HG03039 (cell line): ENCODE measurements at regions not wholly inside any gene's neighbourhood (a gene's known extent, or its start where the extent isn't known, plus 50 kb on each side); places are given as distances from the start of the nearest gene placed in this dataset.

Source experiments
- ATAC-seq: cut with Tn5 transposase; IDR thresholded peaks from one replicate; pipeline ENCODE4 v1.9.1; 2021; ENCODE audit warnings: mild to moderate bottlenecking, moderate library complexity; ENCODE audit not compliant: unreplicated experiment

DNA sequence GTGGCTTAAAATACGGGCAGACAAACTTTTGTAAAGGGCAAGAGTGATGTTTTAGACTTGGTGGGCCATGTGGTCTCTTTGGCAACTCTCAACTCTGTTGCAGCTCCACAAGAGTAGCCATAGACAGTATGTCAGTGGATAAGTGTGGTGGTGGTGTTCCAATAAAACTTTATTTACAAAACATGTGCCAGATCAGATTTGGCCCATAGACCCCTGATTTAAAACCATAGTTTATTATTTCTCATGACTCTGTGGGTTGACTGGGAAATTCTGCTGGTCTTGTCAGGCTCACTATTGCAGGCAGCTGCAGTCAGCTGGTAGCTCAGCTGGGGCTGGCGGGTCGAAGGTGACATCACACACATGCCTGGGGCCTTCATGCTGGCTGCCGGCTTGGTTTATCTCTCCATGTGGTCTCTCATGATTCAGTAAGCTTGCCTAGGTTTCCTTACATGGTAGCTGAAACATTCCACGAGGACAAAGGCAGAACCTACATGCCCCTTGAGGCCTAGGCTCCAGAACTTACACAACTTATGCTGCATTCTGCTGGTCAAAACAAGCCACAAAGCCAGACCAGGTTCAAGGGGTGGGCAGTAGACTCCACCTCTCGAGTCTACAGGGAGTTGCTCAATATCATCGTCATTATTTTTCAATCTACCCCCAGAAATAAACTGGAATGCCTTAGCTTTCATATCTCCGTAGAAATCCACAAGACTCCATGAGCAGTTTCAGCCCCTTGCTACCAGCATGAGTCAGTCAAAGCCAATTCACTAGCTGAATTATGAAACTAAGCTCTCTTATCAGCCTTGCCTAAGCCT lies 245.7 kb downstream of the WDR11 start:
- ATAC-seq: no peak

- no peak for ATAC-seq
Measured at GRCh38 chr10:121098211-121098610, 247.0 kb downstream of the WDR11 start.

DNA sequence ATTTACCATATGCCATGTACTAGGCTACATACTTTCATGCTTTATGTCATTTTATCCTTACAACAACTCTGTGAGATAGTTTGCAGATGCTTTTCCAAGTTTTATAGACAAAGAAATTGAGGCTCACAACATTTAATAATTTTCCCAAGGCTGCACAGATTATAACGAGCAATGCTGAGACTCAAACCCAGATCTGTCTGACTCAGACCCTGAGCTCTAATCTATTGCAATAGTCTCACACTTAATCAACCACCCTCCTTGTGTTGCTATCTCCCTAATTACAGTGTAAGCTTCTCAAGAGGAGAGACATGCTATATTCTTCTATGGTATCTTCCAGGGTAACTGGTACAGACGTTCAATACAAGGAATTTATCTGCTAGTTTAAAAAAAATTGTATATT lies 247.6 kb downstream of the WDR11 start:
- no peak for ATAC-seq

- no peak for ATAC-seq
Measured at GRCh38 chr10:121099181-121099580, 248.0 kb downstream of the WDR11 start.

DNA sequence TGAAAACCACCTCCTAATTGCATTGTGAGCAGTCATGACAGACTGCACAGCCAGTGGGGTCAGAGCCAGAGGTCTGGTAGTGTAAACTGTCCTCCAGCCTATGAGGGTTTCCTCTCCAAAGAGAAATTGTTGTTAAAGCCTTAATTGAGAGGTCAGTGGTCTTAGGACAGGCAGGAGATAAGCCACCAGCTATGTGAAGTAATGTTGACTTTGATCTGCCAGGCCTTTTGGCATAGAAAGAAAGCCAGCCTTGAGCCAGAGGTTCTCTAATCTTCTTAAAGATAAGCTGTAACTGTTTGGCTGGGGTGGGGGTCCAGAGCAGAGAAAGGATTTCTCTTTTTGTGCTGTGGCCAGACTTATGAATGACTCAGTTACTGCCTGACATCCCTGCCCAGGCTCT lies 248.4 kb downstream of the WDR11 start:
- ATAC-seq: no peak

DNA sequence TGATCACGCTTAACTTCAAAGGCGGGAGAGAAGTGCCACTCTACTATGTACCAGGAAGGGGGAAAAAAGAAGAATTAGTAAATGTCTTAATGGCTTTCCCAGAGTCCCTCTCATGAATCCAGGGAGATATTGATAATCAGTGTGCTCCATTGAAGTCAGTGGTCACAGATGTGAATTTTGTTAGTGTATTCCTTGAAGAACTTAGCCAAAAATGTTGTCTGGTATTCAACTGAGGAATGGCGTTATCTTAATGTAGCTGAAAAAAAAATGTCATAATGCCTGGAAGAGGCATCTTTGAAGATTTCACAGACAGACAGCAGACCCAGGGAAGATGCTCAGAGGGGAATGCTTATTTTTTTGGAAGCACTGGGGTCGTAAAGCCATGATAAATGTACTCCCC lies 250.4 kb downstream of the WDR11 start:
- no peak for ATAC-seq

- ATAC-seq: no peak
Measured at GRCh38 chr10:121102706-121103105, 251.5 kb downstream of the WDR11 start.

- ATAC-seq: no peak
Measured at GRCh38 chr10:121104476-121105111, 253.4 kb downstream of the WDR11 start.

DNA sequence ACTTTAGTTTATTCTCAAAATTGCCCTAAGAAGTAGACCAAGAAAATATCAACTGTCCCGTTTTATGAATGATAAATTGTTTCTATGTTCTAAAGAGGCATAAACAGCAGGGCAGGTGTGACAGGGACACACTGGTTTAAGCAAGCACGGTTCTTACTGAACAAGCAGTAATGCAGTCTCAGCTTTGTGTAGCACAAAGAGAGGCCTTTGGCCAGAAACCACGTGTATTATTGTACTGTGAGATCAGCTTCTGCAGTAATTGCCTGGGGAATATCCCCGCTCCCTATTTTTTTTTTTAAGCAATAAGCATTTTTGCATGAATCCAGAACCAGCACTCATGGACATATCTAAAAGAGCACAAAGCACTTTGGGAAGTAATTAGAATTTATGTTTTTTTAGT lies 255.4 kb downstream of the WDR11 start:
- no peak for ATAC-seq

- no peak for ATAC-seq
Measured at GRCh38 chr10:121108051-121108450, 256.9 kb downstream of the WDR11 start.

DNA sequence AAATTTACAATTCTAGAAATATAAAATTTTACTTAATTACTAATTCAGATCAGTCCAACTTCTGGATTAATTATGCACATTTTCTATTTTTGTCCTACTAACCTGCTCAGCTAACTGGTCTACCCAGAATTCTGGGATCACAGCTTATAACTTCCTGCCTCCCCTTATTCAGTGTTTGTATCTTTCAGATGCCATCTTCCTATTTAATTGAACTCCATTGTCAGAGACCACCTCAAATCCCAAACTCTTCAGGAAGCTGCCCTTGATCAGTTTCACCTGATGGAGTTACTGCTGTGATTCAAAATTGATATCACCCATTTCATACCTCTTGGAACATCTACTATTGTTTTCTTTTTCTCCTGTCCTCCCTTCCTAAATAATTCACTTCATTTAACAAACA lies 259.2 kb downstream of the WDR11 start:
- no peak for ATAC-seq

DNA sequence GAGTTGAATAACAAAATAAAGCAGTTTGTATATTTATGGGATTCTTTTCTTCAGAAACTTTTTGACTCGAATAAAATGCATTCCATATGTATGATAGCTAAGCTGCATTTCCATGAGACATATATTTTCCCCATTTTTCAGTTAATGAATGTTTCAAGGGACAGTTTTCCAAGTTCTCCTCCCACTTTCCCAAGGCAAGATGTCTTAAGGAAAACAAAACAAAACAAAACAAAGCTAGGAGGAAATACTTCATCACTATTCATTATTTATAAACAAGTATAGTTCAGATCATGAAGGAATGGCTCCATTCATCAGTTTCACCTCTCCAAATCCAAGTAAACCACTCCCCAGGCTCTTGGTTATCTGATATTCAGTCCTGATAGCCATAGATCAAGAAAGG lies 261.0 kb downstream of the WDR11 start:
- ATAC-seq: no peak

- no peak for ATAC-seq
Measured at GRCh38 chr10:121112579-121113384, 261.6 kb downstream of the WDR11 start.

- ATAC-seq: no peak
Measured at GRCh38 chr10:121113385-121113696, 262.2 kb downstream of the WDR11 start.

- no peak for ATAC-seq
Measured at GRCh38 chr10:121113911-121114310, 262.7 kb downstream of the WDR11 start.

GRCh38 chr10:121115154-121115553 lies 264.0 kb downstream of the WDR11 start:
- ATAC-seq: no peak

DNA sequence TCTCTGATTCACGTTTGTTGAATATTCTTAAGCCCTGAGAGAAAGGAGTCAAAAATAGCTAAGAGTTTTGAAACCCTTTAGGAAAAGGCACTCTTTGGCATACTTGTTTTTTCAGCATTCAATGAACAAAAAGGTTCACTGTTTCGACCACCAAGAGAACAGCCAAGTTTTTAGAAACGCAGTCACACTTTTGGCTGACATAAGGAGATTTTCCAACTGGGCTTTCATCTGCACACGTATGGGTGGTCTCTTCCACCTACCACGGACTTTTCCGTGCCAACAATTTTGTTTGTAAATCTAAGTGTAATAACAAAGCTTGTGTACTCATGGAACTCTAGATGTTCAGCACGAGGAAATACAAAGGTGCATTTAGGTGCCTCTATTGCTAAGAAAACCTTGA lies 270.3 kb downstream of the WDR11 start:
- ATAC-seq: no peak

GRCh38 chr10:121127151-121127906 lies 276.2 kb downstream of the WDR11 start:
- ATAC-seq: no peak

- ATAC-seq: no peak
Measured at GRCh38 chr10:121128164-121128563, 277.0 kb downstream of the WDR11 start.

DNA sequence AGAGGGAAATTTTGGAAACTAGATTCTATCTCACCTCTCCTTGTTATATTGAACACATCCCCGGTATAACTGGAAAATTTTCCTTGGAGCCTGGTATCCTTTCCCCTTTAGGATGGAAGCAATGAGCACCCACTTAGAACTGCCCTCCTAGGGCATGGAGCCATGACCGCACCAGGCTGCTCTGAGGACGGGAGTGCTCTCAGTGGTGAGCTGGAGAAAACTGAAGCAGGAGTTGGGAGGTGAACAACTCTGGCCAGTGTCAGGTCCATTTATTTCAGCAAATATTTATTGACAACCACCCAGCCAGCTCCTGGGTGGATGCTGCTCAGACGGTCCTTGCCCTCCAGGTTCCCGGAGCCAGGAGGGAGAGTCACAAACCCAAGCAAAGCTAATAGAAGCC lies 278.1 kb downstream of the WDR11 start:
- no peak for ATAC-seq

GRCh38 chr10:121130382-121130781 lies 279.2 kb downstream of the WDR11 start:
- no peak for ATAC-seq
